MCF 10A (cell line): ENCODE measurements at regions not wholly inside any gene's neighbourhood (a gene's known extent, or its start where the extent isn't known, plus 50 kb on each side); places are given as distances from the start of the nearest gene placed in this dataset.

Source experiments
- BruUV-seq: library from RNA; stranded (reverse); fragments of 400-500 nt; replicated peaks from 2 replicates; lab custom pipeline; 2021; lab: Mats Ljungman, UMichigan
- CTCF ChIA-PET: fragments of 300-600 bp; sonication (Branson Sonifier 250); formaldehyde crosslinking; extraction: SDS; loops from one replicate; lab custom pipeline; 2021; ENCODE audit warnings: antibody characterized with exemption, inconsistent platforms; lab: Yijun Ruan, JAX
- POLR2A ChIA-PET: fragments of 300-600, 350-650 bp; sonication (Branson Sonifier 250); formaldehyde crosslinking; extraction: SDS; loops from one replicate; lab custom pipeline; 2020; ENCODE audit warnings: antibody characterized with exemption, inconsistent platforms; lab: Yijun Ruan, JAX
- DNase-seq: peaks from one replicate; pipeline ENCODE4 v3.0.0-alpha.2; 2018; ENCODE audit not compliant: unreplicated experiment
- H3K27ac Mint-ChIP-seq: one replicate; pipeline ENCODE4 v1.8.0; 2022; ENCODE audit warnings: mild to moderate bottlenecking, low read depth, mixed read lengths; ENCODE audit not compliant: unreplicated experiment
- H3K27me3 Mint-ChIP-seq: one replicate; pipeline ENCODE4 v1.8.0; 2022; ENCODE audit warnings: mixed read lengths; ENCODE audit not compliant: insufficient read depth, unreplicated experiment
- H3K36me3 Mint-ChIP-seq: one replicate; pipeline ENCODE4 v1.8.0; 2022; ENCODE audit warnings: mild to moderate bottlenecking, moderate library complexity, mixed read lengths; ENCODE audit not compliant: insufficient read depth, unreplicated experiment
- H3K4me1 Mint-ChIP-seq: one replicate; pipeline ENCODE4 v1.8.0; 2022; ENCODE audit warnings: mixed read lengths; ENCODE audit not compliant: insufficient read depth, unreplicated experiment
- H3K4me3 Mint-ChIP-seq: one replicate; pipeline ENCODE4 v1.8.0; 2022; ENCODE audit warnings: mild to moderate bottlenecking, moderate library complexity, mixed read lengths; ENCODE audit not compliant: unreplicated experiment
- H3K9me3 Mint-ChIP-seq: one replicate; pipeline ENCODE4 v1.8.0; 2022; ENCODE audit warnings: mixed read lengths; ENCODE audit not compliant: unreplicated experiment
- intact Hi-C: fragments of 100-400 bp; cut with micrococcal nuclease; formaldehyde crosslinking; loops from 2 replicates; pipeline ENCODE4 v1.14.1; 2022
- TF ChIP-seq, protein P1 (sequence below): fragments of 200-600 bp; IDR thresholded peaks from one replicate; pipeline ENCODE4 v1.8.0; 2022; ENCODE audit warnings: antibody characterized with exemption, mild to moderate bottlenecking; ENCODE audit not compliant: unreplicated experiment

DNA sequence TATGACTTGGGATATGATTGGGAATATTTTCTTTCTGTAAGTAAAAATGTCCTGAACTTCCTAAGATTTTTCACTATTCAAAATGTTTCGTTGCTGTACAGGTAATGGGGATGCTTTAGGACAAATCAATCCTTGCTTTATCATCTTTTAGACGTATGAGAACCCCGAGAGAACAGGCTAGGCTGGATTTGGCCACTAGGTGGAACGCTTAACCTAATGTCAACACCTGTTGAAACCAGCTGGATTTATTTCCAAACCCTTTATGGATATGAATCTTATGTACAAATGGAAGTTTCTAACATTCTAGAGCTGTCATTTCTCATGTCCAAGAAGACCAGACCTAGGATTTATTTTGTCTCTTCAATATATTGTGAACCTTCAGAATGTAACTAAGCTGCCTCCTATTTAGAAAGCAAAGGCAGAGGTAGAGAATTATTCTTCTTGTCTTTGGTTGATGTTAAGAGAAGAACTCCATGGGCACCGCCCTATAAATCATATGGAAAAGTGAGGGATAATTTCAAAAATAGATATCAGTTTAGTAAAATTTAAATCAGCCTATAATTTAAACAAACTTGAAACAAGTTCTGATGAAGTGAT lies 96.7 kb downstream of the PMAIP1 start:
- TF ChIP-seq, protein P1, sequence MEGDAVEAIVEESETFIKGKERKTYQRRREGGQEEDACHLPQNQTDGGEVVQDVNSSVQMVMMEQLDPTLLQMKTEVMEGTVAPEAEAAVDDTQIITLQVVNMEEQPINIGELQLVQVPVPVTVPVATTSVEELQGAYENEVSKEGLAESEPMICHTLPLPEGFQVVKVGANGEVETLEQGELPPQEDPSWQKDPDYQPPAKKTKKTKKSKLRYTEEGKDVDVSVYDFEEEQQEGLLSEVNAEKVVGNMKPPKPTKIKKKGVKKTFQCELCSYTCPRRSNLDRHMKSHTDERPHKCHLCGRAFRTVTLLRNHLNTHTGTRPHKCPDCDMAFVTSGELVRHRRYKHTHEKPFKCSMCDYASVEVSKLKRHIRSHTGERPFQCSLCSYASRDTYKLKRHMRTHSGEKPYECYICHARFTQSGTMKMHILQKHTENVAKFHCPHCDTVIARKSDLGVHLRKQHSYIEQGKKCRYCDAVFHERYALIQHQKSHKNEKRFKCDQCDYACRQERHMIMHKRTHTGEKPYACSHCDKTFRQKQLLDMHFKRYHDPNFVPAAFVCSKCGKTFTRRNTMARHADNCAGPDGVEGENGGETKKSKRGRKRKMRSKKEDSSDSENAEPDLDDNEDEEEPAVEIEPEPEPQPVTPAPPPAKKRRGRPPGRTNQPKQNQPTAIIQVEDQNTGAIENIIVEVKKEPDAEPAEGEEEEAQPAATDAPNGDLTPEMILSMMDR = peak; percentile 61
- ChIA-PET CTCF (interaction anchor here (0.6 to 4.3 kb wide), 53 partner anchors 8 to 1577 kb away, joined by 3 to 42 read pairs (median 4); no protein-coding TSS in a partner anchor), POLR2A (interaction anchor here (0.6 to 1.3 kb wide), 2 partner anchors 96 to 356 kb away, joined by 3 read pairs; no protein-coding TSS in a partner anchor)
- no peaks in the 10 kb centered on the region for H3K36me3 Mint-ChIP-seq
- H3K27ac Mint-ChIP-seq = no peak overlapping the region
- no peaks in the 10 kb centered on the region for H3K9me3 Mint-ChIP-seq
- no peak overlapping the region for H3K4me3 Mint-ChIP-seq
- no TSS peak for BruUV-seq
- peak; percentile 62 for DNase-seq
- intact Hi-C loops = loop anchor here (1.0 kb wide), 2 partner anchors 418 to 553 kb away; no protein-coding TSS in a partner anchor
- no peaks in the 10 kb centered on the region for H3K4me1 Mint-ChIP-seq
- H3K27me3 Mint-ChIP-seq = peaks cover 69% of the 10 kb centered on the region

DNA sequence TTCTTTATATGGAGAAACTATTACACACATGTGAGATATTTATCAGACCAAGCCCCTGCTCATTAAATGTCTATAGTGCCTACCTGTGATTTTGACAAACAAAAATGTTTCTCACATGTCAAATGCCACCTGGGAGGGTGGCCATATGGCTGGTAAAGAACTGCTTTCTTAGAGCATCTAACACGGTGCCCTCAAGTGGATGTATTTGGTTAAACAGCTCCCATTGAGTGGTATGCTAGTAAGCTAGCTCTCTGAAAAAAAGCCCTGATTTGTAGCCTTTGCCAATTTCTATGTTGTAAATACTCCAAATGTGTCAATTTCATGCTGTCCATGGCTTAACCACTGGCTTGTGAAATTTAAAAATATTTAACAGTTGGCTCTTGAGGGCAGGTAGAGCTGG lies 94.6 kb downstream of the PMAIP1 start:
- TF ChIP-seq, protein P1 = no peak
- BruUV-seq = no TSS peak
- intact Hi-C loops = no loop called here
- Mint-ChIP-seq H3K4me1 (no peaks in the 10 kb centered on the region), H3K9me3 (no peaks in the 10 kb centered on the region), H3K4me3 (no peak overlapping the region), H3K36me3 (no peaks in the 10 kb centered on the region), H3K27ac (no peak overlapping the region), H3K27me3 (peaks cover 69% of the 10 kb centered on the region)
- DNase-seq = peak; percentile 23
- ChIA-PET POLR2A (no interaction called here), CTCF (interaction anchor here (0.6 to 4.3 kb wide), 10 partner anchors 27 to 562 kb away, joined by 3 to 42 read pairs (median 4); no protein-coding TSS in a partner anchor)

DNA sequence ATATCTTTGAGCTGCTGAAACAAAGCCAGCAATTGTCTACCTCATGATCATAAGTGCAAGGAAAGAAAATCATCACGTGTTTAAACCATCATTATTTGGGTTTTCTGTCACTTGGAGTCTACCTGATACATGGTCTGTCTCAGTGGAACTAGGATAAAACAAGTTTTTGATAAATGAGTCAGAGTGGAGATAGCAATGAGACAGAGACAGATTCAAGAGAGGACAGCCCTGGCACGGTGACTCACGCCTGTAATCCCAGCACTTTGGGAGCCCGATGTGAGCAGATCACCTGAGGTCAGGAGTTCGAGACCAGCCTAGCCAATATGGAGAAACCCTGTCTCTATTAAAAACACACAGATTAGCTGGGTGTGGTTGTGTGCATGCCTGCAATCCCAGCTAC lies 93.8 kb downstream of the PMAIP1 start:
- Mint-ChIP-seq H3K27me3 (peaks cover 65% of the 10 kb centered on the region), H3K27ac (no peak overlapping the region), H3K4me3 (no peak overlapping the region), H3K36me3 (no peaks in the 10 kb centered on the region), H3K9me3 (no peaks in the 10 kb centered on the region), H3K4me1 (no peaks in the 10 kb centered on the region)
- BruUV-seq = no TSS peak
- CTCF ChIA-PET = interaction anchor here (0.6 to 4.3 kb wide), 2 partner anchors 535 to 556 kb away, joined by 3 to 42 read pairs; no protein-coding TSS in a partner anchor
- intact Hi-C loops = no loop called here
- POLR2A ChIA-PET = no interaction called here
- TF ChIP-seq, protein P1 = no peak
- DNase-seq = no peak

DNA sequence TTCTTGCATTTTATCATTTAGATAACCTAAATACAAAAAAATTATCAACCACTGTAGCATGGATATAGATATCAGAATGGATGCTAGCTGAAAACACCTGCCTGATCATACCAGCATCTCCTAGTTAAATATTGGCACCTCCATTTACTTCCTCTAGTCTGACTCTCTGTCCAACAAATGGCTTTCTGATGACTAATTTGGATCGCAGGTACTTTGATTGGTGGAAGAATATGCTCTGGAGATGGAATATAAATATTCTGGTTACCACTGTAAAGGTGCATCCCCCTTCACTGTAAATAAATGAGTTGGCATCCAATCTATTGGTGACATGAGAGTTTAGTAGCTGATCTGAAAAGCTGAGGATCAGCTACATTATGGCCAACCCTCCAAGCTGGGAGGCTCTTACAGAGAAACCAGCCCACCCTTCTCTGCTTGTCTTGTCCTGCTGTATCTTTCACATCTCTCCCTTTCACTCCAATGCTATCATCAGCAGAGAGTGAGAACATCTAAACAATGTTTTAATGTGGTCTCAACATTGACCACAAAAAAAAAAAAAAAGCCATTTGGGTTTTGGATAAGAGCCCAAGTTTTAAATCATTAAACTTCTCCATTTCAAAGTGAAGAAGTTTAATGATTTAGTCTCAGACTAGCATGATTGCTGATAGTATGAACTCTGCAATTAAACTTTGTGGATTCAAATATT lies 90.5 kb downstream of the PMAIP1 start:
- Mint-ChIP-seq H3K4me3 (no peak overlapping the region), H3K36me3 (no peaks in the 10 kb centered on the region), H3K4me1 (no peaks in the 10 kb centered on the region), H3K27ac (no peak overlapping the region), H3K27me3 (peaks cover 49% of the 10 kb centered on the region), H3K9me3 (no peaks in the 10 kb centered on the region)
- ChIA-PET POLR2A (no interaction called here), CTCF (interaction anchor here (0.7 to 2.7 kb wide), 10 partner anchors 9 to 665 kb away, joined by 3 to 14 read pairs (median 4); no protein-coding TSS in a partner anchor)
- TF ChIP-seq, protein P1 = no peak
- no TSS peak for BruUV-seq
- DNase-seq = no peak
- intact Hi-C loops = no loop called here
